NCI-H187 treated with DMSO at 0.1 percent for 48 hours (cell line): ENCODE measurements at regions not wholly inside any gene's neighbourhood (a gene's known extent, or its start where the extent isn't known, plus 50 kb on each side); places are given as distances from the start of the nearest gene placed in this dataset.
"Not testable (repeated sequence)": the region's sequence is repeated elsewhere in the genome, so short reads cannot be mapped to it uniquely, and the experiment has no call there.

Source experiments
- DNase-seq: peaks from one replicate; lab custom pipeline; 2025; lab: John Stamatoyannopoulos, UW

DNA sequence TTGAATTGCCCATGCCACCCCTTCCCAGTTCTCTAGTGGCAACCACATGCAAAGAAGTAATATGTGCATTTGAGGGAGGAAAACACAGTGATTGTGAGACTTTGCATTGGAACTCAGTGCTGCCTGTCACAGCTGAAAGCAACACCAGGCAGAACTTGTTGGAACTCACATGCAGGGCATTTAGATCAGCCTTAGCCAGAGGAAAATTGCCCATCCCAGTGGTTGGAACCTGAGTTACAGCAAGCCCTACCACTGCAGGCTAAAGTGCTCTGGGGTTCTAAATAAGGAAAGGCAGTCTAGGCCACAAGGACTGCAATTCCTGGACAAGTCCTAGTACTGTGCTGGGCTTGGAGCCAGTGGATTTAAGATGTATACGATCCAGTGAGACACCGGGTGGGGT lies 245.3 kb upstream of the UFL1 start:
- no peak for DNase-seq

- DNase-seq = no peak
These were observed 244.8 kb upstream of the UFL1 start for GRCh38 chr6:96276856-96277255.

- DNase-seq = no peak
These were observed 242.5 kb upstream of the UFL1 start for GRCh38 chr6:96279084-96279483.

DNA sequence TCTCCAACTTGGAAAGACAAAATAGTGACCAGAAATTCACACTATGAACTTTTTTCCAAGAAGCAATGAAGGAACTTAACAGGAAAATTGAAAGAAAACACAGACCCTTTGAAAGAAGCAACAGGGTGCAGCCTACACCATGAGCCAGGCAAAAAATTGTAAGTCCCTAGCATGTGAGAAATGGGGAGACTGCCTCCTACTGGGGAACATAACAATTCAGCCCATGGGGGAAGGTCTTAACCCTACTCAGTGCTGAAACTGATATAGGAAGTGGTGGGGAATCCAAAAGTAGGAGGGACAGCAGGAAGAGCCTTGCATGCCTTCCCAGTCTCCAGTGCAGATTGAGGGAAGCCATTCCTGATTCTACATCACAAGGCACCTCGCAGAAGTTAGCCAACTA lies 235.1 kb upstream of the UFL1 start:
- DNase-seq = no peak

GRCh38 chr6:96299525-96299924 lies 222.1 kb upstream of the UFL1 start:
- DNase-seq = no peak

DNA sequence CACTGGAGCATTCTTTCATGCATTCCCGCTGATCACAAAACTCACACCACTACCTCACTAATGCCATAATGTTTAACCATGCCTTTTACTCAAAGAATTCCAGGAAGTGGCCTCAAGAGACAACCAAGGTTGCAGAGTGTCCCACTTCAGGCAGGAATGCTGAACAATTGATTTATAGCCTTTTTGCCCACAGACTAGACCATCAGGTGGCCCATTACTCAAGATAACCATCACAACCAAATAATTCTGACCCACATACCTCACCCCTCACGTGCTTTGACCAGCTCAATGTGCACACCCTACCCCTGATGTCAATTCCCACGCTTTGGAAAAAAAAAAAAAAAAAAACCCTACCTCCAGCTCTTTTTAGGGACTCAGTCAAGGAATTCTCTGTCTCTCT lies 220.6 kb upstream of the UFL1 start:
- no peak for DNase-seq

GRCh38 chr6:96301781-96302180 lies 219.8 kb upstream of the UFL1 start:
- DNase-seq = no peak

DNA sequence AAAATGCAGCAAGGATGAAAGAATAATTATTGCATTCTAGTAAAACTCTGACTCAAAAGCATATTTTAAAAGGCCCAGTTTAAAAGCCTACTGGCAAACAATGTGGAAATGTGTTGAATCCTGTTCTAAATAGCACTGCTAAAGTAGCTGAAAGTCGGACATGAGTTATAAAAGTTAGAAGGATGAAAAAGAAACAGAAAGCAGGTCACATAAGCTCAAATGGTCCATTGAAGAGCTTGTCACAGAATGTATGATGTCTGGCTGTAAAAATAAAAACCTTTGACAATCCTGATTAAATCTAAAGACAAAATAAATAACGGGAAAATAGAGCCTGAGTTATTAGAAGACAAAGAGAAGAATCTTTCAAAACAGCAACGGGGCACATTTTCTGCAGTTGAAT lies 218.6 kb upstream of the UFL1 start:
- no peak for DNase-seq

- no peak for DNase-seq
These were observed 216.6 kb upstream of the UFL1 start for GRCh38 chr6:96304997-96305396.

- no peak for DNase-seq
These were observed 190.7 kb upstream of the UFL1 start for GRCh38 chr6:96330884-96331283.

GRCh38 chr6:96340164-96340563 lies 181.4 kb upstream of the UFL1 start:
- DNase-seq = no peak

- DNase-seq = no peak
These were observed 176.1 kb upstream of the UFL1 start for GRCh38 chr6:96345501-96345900.

DNA sequence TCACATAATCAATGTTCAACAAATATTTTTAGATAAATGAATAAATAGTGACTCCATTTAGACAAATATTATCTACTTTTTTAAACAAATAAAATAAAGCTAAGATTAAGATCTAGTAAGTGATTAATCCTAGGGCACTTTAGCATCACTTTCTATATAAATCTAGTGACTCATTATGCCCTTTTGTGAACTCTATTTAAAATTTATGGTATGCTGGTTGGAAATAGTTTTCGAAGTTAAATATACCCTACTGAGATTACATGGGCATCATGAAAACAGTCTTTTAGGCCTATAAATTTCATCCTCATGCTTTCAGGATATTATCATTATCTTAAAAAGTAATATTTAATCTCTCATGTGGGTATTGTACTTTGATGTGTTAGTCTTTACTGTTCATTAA lies 140.4 kb upstream of the UFL1 start:
- no peak for DNase-seq

DNA sequence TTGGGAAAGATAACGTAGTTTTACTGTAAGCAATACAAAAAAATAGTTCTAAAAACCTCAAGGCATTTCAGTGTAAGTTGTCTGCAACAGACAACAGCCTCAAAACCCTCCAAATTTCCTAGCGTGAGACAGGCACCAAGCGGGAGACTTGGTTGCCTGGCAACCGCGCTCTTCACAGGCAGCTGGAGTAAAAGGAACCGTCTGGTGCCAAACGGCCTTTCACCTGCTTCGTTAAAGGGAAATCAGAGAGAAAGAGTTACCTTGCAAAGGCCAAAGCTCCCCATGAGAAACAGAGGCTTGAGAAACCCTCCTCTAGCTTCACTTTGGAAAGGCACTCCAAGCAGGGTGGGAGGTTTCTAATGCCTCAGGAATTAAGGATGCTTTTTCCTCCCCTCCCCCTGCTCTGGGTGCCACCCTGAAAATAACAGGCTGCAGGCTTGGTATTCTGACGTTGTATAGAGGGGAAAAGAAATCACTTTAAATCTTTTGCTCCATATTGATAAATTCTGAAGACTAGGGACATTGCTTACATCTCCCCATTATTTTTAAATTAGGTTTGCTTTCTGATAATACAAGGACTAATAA lies 129.7 kb upstream of the UFL1 start:
- DNase-seq = peak; percentile 86

- no peak for DNase-seq
These were observed 126.9 kb upstream of the UFL1 start for GRCh38 chr6:96394727-96395126.

GRCh38 chr6:96410467-96410866 lies 111.1 kb upstream of the UFL1 start:
- DNase-seq = no peak

- DNase-seq = no peak
These were observed 101.3 kb upstream of the UFL1 start for GRCh38 chr6:96420294-96420693.

DNA sequence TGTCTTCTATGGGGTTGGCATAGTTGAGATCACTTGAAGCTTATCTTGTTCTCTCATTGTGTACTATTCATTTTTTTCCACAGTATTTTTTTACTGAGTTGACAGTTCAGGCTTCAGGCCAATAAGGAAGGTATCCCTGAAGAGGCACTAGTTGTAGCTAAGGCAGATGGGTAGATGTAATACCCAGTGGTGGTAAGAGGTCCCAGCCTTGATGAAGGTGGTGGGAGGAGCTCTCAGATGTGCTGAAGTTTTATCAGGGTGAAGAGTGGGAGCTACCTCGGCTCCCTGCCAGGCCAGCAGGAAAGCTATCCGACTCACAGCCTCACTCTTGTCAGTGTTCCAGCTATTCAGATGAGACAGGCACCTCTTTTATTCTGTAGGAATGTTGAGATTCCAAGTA lies 87.7 kb upstream of the UFL1 start:
- no peak for DNase-seq

GRCh38 chr6:96436398-96436797 lies 85.2 kb upstream of the UFL1 start:
- DNase-seq = no peak

GRCh38 chr6:96437228-96437627 lies 84.4 kb upstream of the UFL1 start:
- DNase-seq = not testable (repeated sequence)

GRCh38 chr6:96450082-96450769 lies 71.4 kb upstream of the UFL1 start:
- no peak for DNase-seq

GRCh38 chr6:96450770-96451130 lies 70.9 kb upstream of the UFL1 start:
- no peak for DNase-seq

DNA sequence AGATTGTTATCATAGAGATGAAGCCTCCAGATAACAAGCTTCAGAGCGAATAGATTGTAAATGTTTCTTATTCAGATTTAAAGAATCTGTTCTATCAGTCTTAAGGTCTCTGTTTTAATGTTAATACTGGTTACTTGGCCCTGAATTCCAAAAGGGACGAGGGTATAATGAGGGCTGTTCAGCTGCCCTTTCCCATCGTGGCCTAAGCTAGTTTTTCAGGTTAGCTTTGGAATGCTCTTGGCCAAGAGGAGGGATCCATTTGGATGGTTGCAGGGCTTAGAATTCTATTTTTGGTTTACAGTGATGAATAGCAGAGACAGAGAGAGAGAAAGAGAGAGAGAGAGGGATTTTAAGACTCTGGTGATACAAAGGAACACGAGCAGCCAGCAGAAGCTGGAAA lies 62.8 kb upstream of the UFL1 start:
- no peak for DNase-seq

GRCh38 chr6:96460052-96460700 lies 61.4 kb upstream of the UFL1 start:
- DNase-seq = peak; percentile 92
